ENCODE measurements at regions not wholly inside any gene's neighbourhood (a gene's known extent, or its start where the extent isn't known, plus 50 kb on each side); places are given as distances from the start of the nearest gene placed in this dataset.

DNA sequence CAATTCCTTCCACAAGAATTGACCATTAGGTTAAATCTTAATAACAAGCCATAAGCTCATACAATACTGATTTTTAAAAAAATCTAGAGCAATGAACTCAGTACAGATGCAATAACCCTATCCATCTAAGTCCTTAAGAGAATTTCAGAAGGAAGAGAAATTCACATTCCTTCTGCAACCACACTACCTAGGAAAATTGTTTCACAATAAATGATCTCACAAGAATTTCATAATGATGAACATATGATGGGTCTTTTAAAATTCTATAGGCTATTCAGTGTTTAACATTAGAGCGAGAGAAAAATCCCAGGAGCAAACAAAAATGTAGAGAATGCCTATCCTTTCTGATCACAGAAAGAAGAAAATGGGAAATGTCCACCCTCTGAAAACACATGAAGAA is 70.0 kb upstream of the MAGI2 start:
- Histone ChIP-seq H4K8ac (ENCODE audit: low read depth, low read length) (no peak overlapping the region), H3K9ac (ENCODE audit: low read depth, low read length, poor library complexity) (no peak overlapping the region)
- no peak for DNase-seq (ENCODE audit: low spot score)

DNA sequence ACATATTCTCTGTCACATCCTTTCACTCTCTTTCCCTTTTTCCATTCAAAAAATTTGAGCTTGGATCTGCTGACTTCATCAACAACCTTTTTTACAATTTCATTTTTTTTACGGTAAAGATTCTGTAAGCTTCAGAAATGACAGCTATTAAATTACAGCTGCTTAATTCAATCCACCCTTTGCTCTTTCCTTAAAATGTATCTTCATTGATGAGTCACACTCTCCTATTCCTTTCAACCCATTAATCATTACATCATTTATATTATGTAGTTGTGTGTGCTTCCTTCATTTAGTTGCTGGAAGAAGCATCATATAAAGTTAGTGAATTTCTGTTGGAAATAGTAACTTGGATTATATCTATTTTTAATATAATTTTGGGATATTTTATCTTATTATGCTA is 67.1 kb upstream of the MAGI2 start:
- Histone ChIP-seq H3K4me1 (ENCODE audit: control insufficient read depth in 2 of 2, insufficient read depth in 1 of 2, low read depth in 1 of 2, low read length in 2 of 2) (no peaks in the 10 kb centered on the region), H2BK12ac (ENCODE audit: low read length) (no peak overlapping the region), H3K79me1 (ENCODE audit: low read depth, low read length) (no peaks in the 10 kb centered on the region), H4K8ac (ENCODE audit: low read depth, low read length) (no peak overlapping the region), H3K14ac (ENCODE audit: low read length) (no peak overlapping the region), H3K23ac (ENCODE audit: low read depth, low read length, poor library complexity) (no peak overlapping the region), H3K4ac (ENCODE audit: low read length) (no peak overlapping the region), H3K4me3 (ENCODE audit: low read length in 2 of 2) (no peak overlapping the region), H3K9me3 (replicated peaks in 1 of 2; ENCODE audit: control insufficient read depth in 2 of 2, insufficient read depth in 1 of 2, low read depth in 1 of 2, low read length in 2 of 2) (no peaks in the 10 kb centered on the region), H2BK120ac (ENCODE audit: low read depth, low read length) (no peak overlapping the region), H4K91ac (ENCODE audit: low read depth, low read length, poor library complexity) (no peak overlapping the region), H3K27me3 (ENCODE audit: control insufficient read depth in 3 of 3, insufficient read depth in 3 of 3, low read depth in 1 of 3, low read length in 3 of 3) (no peaks in the 10 kb centered on the region), H2BK5ac (ENCODE audit: low read length) (no peak overlapping the region), H2AFZ (ENCODE audit: low read length) (no peak overlapping the region), H2BK15ac (ENCODE audit: low read length) (no peak overlapping the region), H3K27ac (replicated peaks; ENCODE audit: low read length) (no peak overlapping the region), H3K4me2 (ENCODE audit: insufficient read depth, low read length, poor library complexity, severe bottlenecking) (no peak overlapping the region), H2AK5ac (ENCODE audit: low read depth, low read length) (no peak overlapping the region), H3K18ac (ENCODE audit: low read length) (no peak overlapping the region), H3K9ac (ENCODE audit: low read depth, low read length, poor library complexity) (no peak overlapping the region), H3K36me3 (replicated peaks in 1 of 2; ENCODE audit: control insufficient read depth in 2 of 2, insufficient read depth in 2 of 2, low read length in 2 of 2) (no peaks in the 10 kb centered on the region)
- WGBS, 2 donors (ENCODE audit: extremely low coverage in 2 of 2, insufficient read length in 2 of 2, insufficient replicate concordance in 1 of 2), result no CpG with 5 or more reads among the region's 1 CpG
- no peak for DNase-seq (ENCODE audit: low spot score)

More for the DNA sequence above, 70.0 kb upstream of the MAGI2 start:
- Histone ChIP-seq H2BK12ac (ENCODE audit: low read length) (no peak overlapping the region), H4K91ac (ENCODE audit: low read depth, low read length, poor library complexity) (no peak overlapping the region), H3K14ac (ENCODE audit: low read length) (no peak overlapping the region), H3K4me3 (ENCODE audit: low read length in 2 of 2) (no peak overlapping the region), H3K27ac (replicated peaks; ENCODE audit: low read length) (no peak overlapping the region), H3K23ac (ENCODE audit: low read depth, low read length, poor library complexity) (no peak overlapping the region), H3K9me3 (replicated peaks in 1 of 2; ENCODE audit: control insufficient read depth in 2 of 2, insufficient read depth in 1 of 2, low read depth in 1 of 2, low read length in 2 of 2) (no peaks in the 10 kb centered on the region), H2AFZ (ENCODE audit: low read length) (no peak overlapping the region), H2AK5ac (ENCODE audit: low read depth, low read length) (no peak overlapping the region), H3K4me1 (ENCODE audit: control insufficient read depth in 2 of 2, insufficient read depth in 1 of 2, low read depth in 1 of 2, low read length in 2 of 2) (peaks cover 0 to 2% of the 10 kb centered on the region in 2 donors), H3K18ac (ENCODE audit: low read length) (no peak overlapping the region), H3K27me3 (ENCODE audit: control insufficient read depth in 3 of 3, insufficient read depth in 3 of 3, low read depth in 1 of 3, low read length in 3 of 3) (no peaks in the 10 kb centered on the region), H3K79me1 (ENCODE audit: low read depth, low read length) (no peaks in the 10 kb centered on the region), H2BK5ac (ENCODE audit: low read length) (no peak overlapping the region), H2BK15ac (ENCODE audit: low read length) (no peak overlapping the region), H3K36me3 (replicated peaks in 1 of 2; ENCODE audit: control insufficient read depth in 2 of 2, insufficient read depth in 2 of 2, low read length in 2 of 2) (no peaks in the 10 kb centered on the region), H3K4ac (ENCODE audit: low read length) (no peak overlapping the region), H3K4me2 (ENCODE audit: insufficient read depth, low read length, poor library complexity, severe bottlenecking) (no peak overlapping the region), H2BK120ac (ENCODE audit: low read depth, low read length) (no peak overlapping the region)
- WGBS, 2 donors (ENCODE audit: extremely low coverage in 2 of 2, insufficient read length in 2 of 2, insufficient replicate concordance in 1 of 2), result no CpG with 5 or more reads among the region's 1 CpG

DNA sequence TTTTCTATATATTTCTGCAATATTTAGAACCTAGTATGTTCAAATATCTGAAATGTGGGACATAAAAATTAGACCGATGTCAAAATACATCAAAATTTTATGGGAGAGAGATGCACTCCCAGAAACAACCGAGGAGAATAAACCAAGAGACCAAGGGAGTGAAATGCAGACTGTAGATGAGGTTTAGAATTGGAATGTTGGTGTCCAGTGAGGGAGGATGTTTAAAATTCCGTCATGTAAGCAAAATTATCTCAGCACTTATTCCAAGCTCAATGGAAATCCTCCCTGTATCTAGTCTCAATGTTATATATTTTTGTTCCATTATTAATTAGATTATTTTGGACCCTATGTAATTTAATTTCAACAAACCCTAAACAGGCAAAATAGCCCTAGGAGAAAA is 61.9 kb upstream of the MAGI2 start:
- Histone ChIP-seq H3K9me3 (replicated peaks in 1 of 2; ENCODE audit: control insufficient read depth in 2 of 2, insufficient read depth in 1 of 2, low read depth in 1 of 2, low read length in 2 of 2) (no peaks in the 10 kb centered on the region), H2BK12ac (ENCODE audit: low read length) (no peak overlapping the region), H3K27ac (replicated peaks; ENCODE audit: low read length) (no peak overlapping the region), H2BK5ac (ENCODE audit: low read length) (no peak overlapping the region), H2AFZ (ENCODE audit: low read length) (no peak overlapping the region), H2AK5ac (ENCODE audit: low read depth, low read length) (no peak overlapping the region), H4K91ac (ENCODE audit: low read depth, low read length, poor library complexity) (no peak overlapping the region), H3K36me3 (replicated peaks in 1 of 2; ENCODE audit: control insufficient read depth in 2 of 2, insufficient read depth in 2 of 2, low read length in 2 of 2) (no peaks in the 10 kb centered on the region), H3K27me3 (ENCODE audit: control insufficient read depth in 3 of 3, insufficient read depth in 3 of 3, low read depth in 1 of 3, low read length in 3 of 3) (no peaks in the 10 kb centered on the region), H2BK15ac (ENCODE audit: low read length) (no peak overlapping the region), H3K18ac (ENCODE audit: low read length) (no peak overlapping the region), H3K79me1 (ENCODE audit: low read depth, low read length) (no peaks in the 10 kb centered on the region), H3K14ac (ENCODE audit: low read length) (no peak overlapping the region), H3K4me2 (ENCODE audit: insufficient read depth, low read length, poor library complexity, severe bottlenecking) (no peak overlapping the region), H3K23ac (ENCODE audit: low read depth, low read length, poor library complexity) (no peak overlapping the region), H3K4me1 (ENCODE audit: control insufficient read depth in 2 of 2, insufficient read depth in 1 of 2, low read depth in 1 of 2, low read length in 2 of 2) (no peaks in the 10 kb centered on the region), H4K8ac (ENCODE audit: low read depth, low read length) (no peak overlapping the region), H2BK120ac (ENCODE audit: low read depth, low read length) (no peak overlapping the region), H3K9ac (ENCODE audit: low read depth, low read length, poor library complexity) (no peak overlapping the region), H3K4me3 (ENCODE audit: low read length in 2 of 2) (no peak overlapping the region), H3K4ac (ENCODE audit: low read length) (no peak overlapping the region)
- no CpG with 5 or more reads among the region's 3 CpGs for WGBS, 2 donors (ENCODE audit: extremely low coverage in 2 of 2, insufficient read length in 2 of 2, insufficient replicate concordance in 1 of 2)
- no peak for DNase-seq (ENCODE audit: low spot score)

DNA sequence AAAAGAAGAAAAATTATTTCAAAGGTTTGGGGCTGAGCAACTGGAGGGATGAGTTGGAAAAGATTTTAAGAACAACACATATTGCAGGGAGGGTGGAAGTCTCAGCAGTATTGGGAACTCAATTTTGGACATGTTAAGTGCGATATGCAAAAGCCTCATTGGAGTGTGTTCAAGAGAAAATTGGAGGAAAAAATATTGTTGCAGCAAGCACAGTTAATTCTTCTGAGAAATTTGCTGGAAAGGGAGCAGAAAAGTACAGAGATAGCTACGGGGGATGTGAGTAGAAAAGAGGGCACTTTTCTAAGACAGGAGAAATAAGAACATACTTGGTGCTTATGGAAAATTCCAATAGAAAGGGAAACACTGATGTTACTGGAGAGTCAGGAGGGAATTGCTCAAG is 59.8 kb upstream of the MAGI2 start:
- H2BK5ac ChIP-seq (ENCODE audit: low read length), result no peak overlapping the region

More for the DNA sequence above, 59.8 kb upstream of the MAGI2 start:
- no peak overlapping the region for H2BK120ac ChIP-seq (ENCODE audit: low read depth, low read length)
- WGBS, 2 donors (ENCODE audit: extremely low coverage in 2 of 2, insufficient read length in 2 of 2, insufficient replicate concordance in 1 of 2), result no CpG with 5 or more reads among the region's 2 CpGs
- no peaks in the 10 kb centered on the region for H3K79me1 ChIP-seq (ENCODE audit: low read depth, low read length)
- no peaks in the 10 kb centered on the region for H3K36me3 ChIP-seq (replicated peaks in 1 of 2; ENCODE audit: control insufficient read depth in 2 of 2, insufficient read depth in 2 of 2, low read length in 2 of 2)
- no peak overlapping the region for H3K4me2 ChIP-seq (ENCODE audit: insufficient read depth, low read length, poor library complexity, severe bottlenecking)
- H3K14ac ChIP-seq (ENCODE audit: low read length), result no peak overlapping the region
- H3K27ac ChIP-seq (replicated peaks; ENCODE audit: low read length), result no peak overlapping the region
- no peak overlapping the region for H3K4me3 ChIP-seq (ENCODE audit: low read length in 2 of 2)
- no peak overlapping the region for H3K18ac ChIP-seq (ENCODE audit: low read length)
- no peak overlapping the region for H3K23ac ChIP-seq (ENCODE audit: low read depth, low read length, poor library complexity)
- H2AFZ ChIP-seq (ENCODE audit: low read length), result no peak overlapping the region
- no peak overlapping the region for H4K8ac ChIP-seq (ENCODE audit: low read depth, low read length)
- no peak overlapping the region for H3K9ac ChIP-seq (ENCODE audit: low read depth, low read length, poor library complexity)
- H2BK15ac ChIP-seq (ENCODE audit: low read length), result no peak overlapping the region
- H3K27me3 ChIP-seq (ENCODE audit: control insufficient read depth in 3 of 3, insufficient read depth in 3 of 3, low read depth in 1 of 3, low read length in 3 of 3), result no peaks in the 10 kb centered on the region
- H3K4ac ChIP-seq (ENCODE audit: low read length), result no peak overlapping the region
- no peaks in the 10 kb centered on the region for H3K9me3 ChIP-seq (replicated peaks in 1 of 2; ENCODE audit: control insufficient read depth in 2 of 2, insufficient read depth in 1 of 2, low read depth in 1 of 2, low read length in 2 of 2)
- H4K91ac ChIP-seq (ENCODE audit: low read depth, low read length, poor library complexity), result no peak overlapping the region
- no peak overlapping the region for H2BK12ac ChIP-seq (ENCODE audit: low read length)
- no peak overlapping the region for H2AK5ac ChIP-seq (ENCODE audit: low read depth, low read length)
- no peaks in the 10 kb centered on the region for H3K4me1 ChIP-seq (ENCODE audit: control insufficient read depth in 2 of 2, insufficient read depth in 1 of 2, low read depth in 1 of 2, low read length in 2 of 2)
- no peak for DNase-seq (ENCODE audit: low spot score)
